BLaER1 treated with 17β-estradiol and CSF1 and Interleukin-3, amounts not matched to agents 10 nM and 100 nM (cell line): ENCODE measurements at regions not wholly inside any gene's neighbourhood (a gene's known extent, or its start where the extent isn't known, plus 50 kb on each side); places are given as distances from the start of the nearest gene placed in this dataset.
"Not testable (repeated sequence)": the region's sequence is repeated elsewhere in the genome, so short reads cannot be mapped to it uniquely, and the experiment has no call there.

Source experiments
- H3K27ac ChIP-seq, 11 experiments: shearing (Covaris generic); formaldehyde crosslinking; 2 replicates each; pipeline ENCODE4 v1.8.1; 2022
- H3K27me3 ChIP-seq, 11 experiments: shearing (Covaris generic); formaldehyde crosslinking; 2 replicates each; pipeline ENCODE4 v1.8.1; 2022
- H3K36me3 ChIP-seq, 11 experiments: shearing (Covaris generic); formaldehyde crosslinking; 2 replicates each; pipeline ENCODE4 v1.8.1; 2022
- H3K4me1 ChIP-seq, 10 experiments: shearing (Covaris generic); formaldehyde crosslinking; 2 replicates each; pipeline ENCODE4 v1.8.1; 2022
- H3K4me2 ChIP-seq, 11 experiments: shearing (Covaris generic); formaldehyde crosslinking; 2 replicates each; pipeline ENCODE4 v1.8.1; 2022
- H3K4me3 ChIP-seq, 10 experiments: shearing (Covaris generic); formaldehyde crosslinking; 2 replicates each; pipeline ENCODE4 v1.8.1; 2022
- H3K9ac ChIP-seq, 11 experiments: shearing (Covaris generic); formaldehyde crosslinking; 2 replicates each; pipeline ENCODE4 v1.8.1; 2022
- H3K9me3 ChIP-seq, 11 experiments: shearing (Covaris generic); formaldehyde crosslinking; replicated peaks in 1 of 11; 2 replicates each; pipeline ENCODE4 v1.8.1; 2022
- H4K20me1 ChIP-seq, 11 experiments: shearing (Covaris generic); formaldehyde crosslinking; 2 replicates each; pipeline ENCODE4 v1.8.1; 2022
- Cebpa-rat ChIP-seq, 11 experiments: shearing (Covaris generic); IDR thresholded peaks; 2 replicates each; pipeline ENCODE4 v1.8.1; 2022

GRCh38 chr6:76834399-76834798 is 628.9 kb downstream of the HTR1B start:
- H3K27me3 ChIP-seq: no peaks in the 10 kb centered on the region
- no peak overlapping the region for H3K9ac ChIP-seq
- H3K4me3 ChIP-seq: no peak overlapping the region

GRCh38 chr6:76831299-76831698 is 632.0 kb downstream of the HTR1B start:
- no peak overlapping the region for H3K27ac ChIP-seq
- H3K36me3 ChIP-seq: no peaks in the 10 kb centered on the region
- no peaks in the 10 kb centered on the region for H3K27me3 ChIP-seq
- no peak overlapping the region for H3K4me2 ChIP-seq
- no peak for TF ChIP-seq Cebpa-rat (IDR thresholded peaks at IDR 0.05)
- no peaks in the 10 kb centered on the region for H4K20me1 ChIP-seq
- no peak overlapping the region for H3K4me3 ChIP-seq
- no peak overlapping the region for H3K9ac ChIP-seq
- no peaks in the 10 kb centered on the region for H3K4me1 ChIP-seq
- peaks cover 0 to 10% (median 0%) of the 10 kb centered on the region in 11 experiments; a peak in 8 of 22 replicates for H3K9me3 ChIP-seq

More at GRCh38 chr6:76834399-76834798, 628.9 kb downstream of the HTR1B start:
- Histone ChIP-seq H3K4me2 (no peak overlapping the region), H3K9me3 (peaks cover 0 to under 1% (median 0%) of the 10 kb centered on the region in 11 experiments; a peak in 4 of 22 replicates), H3K36me3 (no peaks in the 10 kb centered on the region), H4K20me1 (no peaks in the 10 kb centered on the region), H3K27ac (no peak overlapping the region), H3K4me1 (no peaks in the 10 kb centered on the region)
- no peak for TF ChIP-seq Cebpa-rat (IDR thresholded peaks at IDR 0.05)

GRCh38 chr6:76823578-76823977 is 639.7 kb downstream of the HTR1B start:
- not testable (repeated sequence) for H3K27ac ChIP-seq, H3K4me3 ChIP-seq, H3K4me1 ChIP-seq, H4K20me1 ChIP-seq, H3K36me3 ChIP-seq, H3K9ac ChIP-seq, H3K4me2 ChIP-seq, H3K27me3 ChIP-seq
- peaks cover 17 to 25% (median 20%) of the 10 kb centered on the region in 11 experiments; a peak in 20 of 22 replicates for H3K9me3 ChIP-seq

- H3K4me1 ChIP-seq: no peaks in the 10 kb centered on the region
- no peak overlapping the region for H3K4me2 ChIP-seq
- no peak for TF ChIP-seq Cebpa-rat (IDR thresholded peaks at IDR 0.05)
- no peaks in the 10 kb centered on the region for H4K20me1 ChIP-seq
- peaks cover 15 to 18% (median 15%) of the 10 kb centered on the region in 11 experiments; a peak in 20 of 22 replicates for H3K9me3 ChIP-seq
- no peaks in the 10 kb centered on the region for H3K27me3 ChIP-seq
- no peaks in the 10 kb centered on the region for H3K36me3 ChIP-seq
- no peak overlapping the region for H3K9ac ChIP-seq
- no peak overlapping the region for H3K4me3 ChIP-seq
- no peak overlapping the region for H3K27ac ChIP-seq
These were observed 644.8 kb downstream of the HTR1B start for GRCh38 chr6:76818451-76818850.

- no peaks in the 10 kb centered on the region for H3K4me1 ChIP-seq
- H3K4me3 ChIP-seq: no peak overlapping the region
- no peaks in the 10 kb centered on the region for H4K20me1 ChIP-seq
- peaks cover 5 to 8% (median 6%) of the 10 kb centered on the region in 11 experiments; a peak in 19 of 22 replicates for H3K9me3 ChIP-seq
- H3K27me3 ChIP-seq: no peaks in the 10 kb centered on the region
- H3K9ac ChIP-seq: no peak overlapping the region
- no peak overlapping the region for H3K27ac ChIP-seq
- H3K36me3 ChIP-seq: no peaks in the 10 kb centered on the region
- H3K4me2 ChIP-seq: no peak overlapping the region
- no peak for TF ChIP-seq Cebpa-rat (IDR thresholded peaks at IDR 0.05)
These were observed 645.9 kb downstream of the HTR1B start for GRCh38 chr6:76817429-76817828.

GRCh38 chr6:76814496-76815458 is 648.5 kb downstream of the HTR1B start:
- TF ChIP-seq Cebpa-rat (IDR thresholded peaks at IDR 0.05): no peak
- H3K27ac ChIP-seq: no peak overlapping the region
- H4K20me1 ChIP-seq: no peaks in the 10 kb centered on the region
- H3K9ac ChIP-seq: no peak overlapping the region
- peaks cover 0 to 7% (median 0%) of the 10 kb centered on the region in 11 experiments; a peak in 4 of 22 replicates for H3K9me3 ChIP-seq
- H3K4me1 ChIP-seq: no peaks in the 10 kb centered on the region
- H3K36me3 ChIP-seq: no peaks in the 10 kb centered on the region
- no peaks in the 10 kb centered on the region for H3K27me3 ChIP-seq
- H3K4me2 ChIP-seq: no peak overlapping the region
- H3K4me3 ChIP-seq: no peak overlapping the region

- Histone ChIP-seq H3K9me3 (peaks cover 0 to 8% (median 0%) of the 10 kb centered on the region in 11 experiments; a peak in 4 of 22 replicates), H3K27me3 (no peaks in the 10 kb centered on the region), H3K4me1 (no peaks in the 10 kb centered on the region), H4K20me1 (no peaks in the 10 kb centered on the region), H3K4me2 (no peak overlapping the region), H3K9ac (no peak overlapping the region), H3K27ac (no peak overlapping the region), H3K4me3 (no peak overlapping the region), H3K36me3 (no peaks in the 10 kb centered on the region)
- TF ChIP-seq Cebpa-rat (IDR thresholded peaks at IDR 0.05): no peak
These were observed 653.0 kb downstream of the HTR1B start for GRCh38 chr6:76810286-76810685.

GRCh38 chr6:76803038-76803580 is 660.2 kb downstream of the HTR1B start:
- Histone ChIP-seq H4K20me1 (no peaks in the 10 kb centered on the region), H3K27ac (no peak overlapping the region), H3K4me3 (no peak overlapping the region), H3K9me3 (no peaks in the 10 kb centered on the region), H3K9ac (no peak overlapping the region), H3K36me3 (no peaks in the 10 kb centered on the region), H3K27me3 (no peaks in the 10 kb centered on the region), H3K4me1 (no peaks in the 10 kb centered on the region), H3K4me2 (no peak overlapping the region)
- TF ChIP-seq Cebpa-rat (IDR thresholded peaks at IDR 0.05): no peak

GRCh38 chr6:76792394-76792793 is 670.9 kb downstream of the HTR1B start:
- no peak for TF ChIP-seq Cebpa-rat (IDR thresholded peaks at IDR 0.05)
- Histone ChIP-seq H3K36me3 (no peaks in the 10 kb centered on the region), H3K4me2 (no peak overlapping the region), H3K9ac (no peak overlapping the region), H3K4me3 (no peak overlapping the region), H3K27ac (no peak overlapping the region), H3K4me1 (no peaks in the 10 kb centered on the region), H4K20me1 (no peaks in the 10 kb centered on the region), H3K9me3 (no peaks in the 10 kb centered on the region), H3K27me3 (no peaks in the 10 kb centered on the region)
